ENCODE measurements at regions not wholly inside any gene's neighbourhood (a gene's known extent, or its start where the extent isn't known, plus 50 kb on each side); places are given as distances from the start of the nearest gene placed in this dataset.
"Not testable (repeated sequence)": the region's sequence is repeated elsewhere in the genome, so short reads cannot be mapped to it uniquely, and the experiment has no call there.

DNA sequence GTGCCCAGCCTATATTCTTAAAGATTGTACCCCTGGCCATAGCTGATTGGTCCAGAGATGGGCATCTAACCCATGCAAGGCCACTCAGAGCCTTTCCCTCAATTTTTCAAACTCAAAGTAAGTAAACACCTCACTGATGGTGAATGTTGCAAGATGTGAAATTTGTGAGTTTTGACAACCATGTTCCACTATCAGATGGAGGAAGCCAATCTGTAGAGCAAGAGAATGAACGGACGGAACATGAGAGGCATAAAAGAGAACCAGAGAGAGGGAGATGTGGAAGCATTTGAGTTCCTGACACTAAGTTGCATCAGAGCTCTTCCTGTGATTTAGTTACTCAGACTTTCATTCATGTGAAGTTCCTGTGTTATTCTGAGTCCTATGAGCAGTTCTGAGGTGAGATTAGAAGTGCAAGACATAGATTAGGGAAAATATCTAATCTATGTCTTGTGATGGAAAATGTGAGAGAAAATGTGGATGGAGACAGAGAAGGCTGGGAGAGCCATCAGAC, 73.3 kb downstream of the PRSS23 start:
- Histone ChIP-seq H3K4me3 (ENCODE audit: low read depth, low read length) (no peak overlapping the region), H3K36me3 (ENCODE audit: control insufficient read depth, insufficient read depth, low read length) (no peaks in the 10 kb centered on the region; the same call in 1 of the 2 replicates), H3K27me3 (ENCODE audit: control insufficient read depth, insufficient read depth, low read length) (no peaks in the 10 kb centered on the region)
- CTCF ChIA-PET = interaction anchor here (0.7 to 12.1 kb wide), 2 partner anchors 40 to 46 kb away, joined by 3 to 206 read pairs; no protein-coding TSS in a partner anchor
- POLR2A ChIA-PET = no interaction called here
- no peak for DNase-seq (ENCODE audit: low read depth)
- TF ChIP-seq, protein P1, sequence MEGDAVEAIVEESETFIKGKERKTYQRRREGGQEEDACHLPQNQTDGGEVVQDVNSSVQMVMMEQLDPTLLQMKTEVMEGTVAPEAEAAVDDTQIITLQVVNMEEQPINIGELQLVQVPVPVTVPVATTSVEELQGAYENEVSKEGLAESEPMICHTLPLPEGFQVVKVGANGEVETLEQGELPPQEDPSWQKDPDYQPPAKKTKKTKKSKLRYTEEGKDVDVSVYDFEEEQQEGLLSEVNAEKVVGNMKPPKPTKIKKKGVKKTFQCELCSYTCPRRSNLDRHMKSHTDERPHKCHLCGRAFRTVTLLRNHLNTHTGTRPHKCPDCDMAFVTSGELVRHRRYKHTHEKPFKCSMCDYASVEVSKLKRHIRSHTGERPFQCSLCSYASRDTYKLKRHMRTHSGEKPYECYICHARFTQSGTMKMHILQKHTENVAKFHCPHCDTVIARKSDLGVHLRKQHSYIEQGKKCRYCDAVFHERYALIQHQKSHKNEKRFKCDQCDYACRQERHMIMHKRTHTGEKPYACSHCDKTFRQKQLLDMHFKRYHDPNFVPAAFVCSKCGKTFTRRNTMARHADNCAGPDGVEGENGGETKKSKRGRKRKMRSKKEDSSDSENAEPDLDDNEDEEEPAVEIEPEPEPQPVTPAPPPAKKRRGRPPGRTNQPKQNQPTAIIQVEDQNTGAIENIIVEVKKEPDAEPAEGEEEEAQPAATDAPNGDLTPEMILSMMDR (IDR thresholded peaks at IDR 0.05; ENCODE audit: insufficient read depth, low read depth, low read length) = no peak

DNA sequence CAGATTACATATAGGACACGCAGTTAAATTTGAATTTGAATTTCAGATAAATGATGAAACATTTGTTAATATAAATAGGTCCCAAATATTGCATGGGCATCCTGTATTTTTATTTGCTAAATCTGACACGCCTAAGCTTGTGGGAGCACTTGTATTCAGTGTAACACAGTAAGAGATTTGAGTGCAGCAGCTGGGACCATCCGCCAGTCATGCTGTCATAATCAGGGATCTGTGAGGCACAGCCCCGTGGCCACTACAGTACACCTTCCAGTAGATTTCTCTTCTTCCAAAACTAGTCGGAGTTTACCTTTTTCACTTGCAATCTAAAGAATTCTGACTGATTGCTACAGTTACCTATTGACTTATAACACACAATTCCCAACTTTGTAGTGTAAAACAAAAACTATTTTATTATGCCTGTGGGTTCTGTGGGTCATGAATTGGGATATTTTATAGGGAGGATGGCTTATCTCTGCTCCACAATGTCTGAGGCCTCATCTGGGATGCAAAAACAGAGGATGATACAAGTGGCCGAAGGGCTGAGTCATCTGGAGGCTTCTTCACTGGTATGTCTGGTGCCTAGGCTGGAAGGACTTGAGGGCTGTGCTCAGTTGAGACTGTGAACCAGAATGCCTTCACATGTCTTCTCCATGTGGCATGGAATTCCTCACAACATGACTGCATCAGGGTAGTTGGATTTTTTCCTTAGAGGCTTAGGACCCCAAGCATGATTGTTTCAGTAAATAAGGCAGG, 74.1 kb downstream of the PRSS23 start:
- H3K27me3 ChIP-seq (ENCODE audit: control insufficient read depth, insufficient read depth, low read length) = no peaks in the 10 kb centered on the region
- CTCF ChIA-PET = interaction anchor here (0.7 to 12.1 kb wide), 2 partner anchors 39 to 45 kb away, joined by 3 to 206 read pairs; no protein-coding TSS in a partner anchor

GRCh38 chr11:86876716-86877234, 76.4 kb downstream of the PRSS23 start:
- Histone ChIP-seq H3K4me3 (ENCODE audit: low read depth, low read length) (no peak overlapping the region), H3K36me3 (ENCODE audit: control insufficient read depth, insufficient read depth, low read length) (no peaks in the 10 kb centered on the region; the same call in 1 of the 2 replicates), H3K27me3 (ENCODE audit: control insufficient read depth, insufficient read depth, low read length) (no peaks in the 10 kb centered on the region)
- ChIA-PET CTCF (no interaction called here), POLR2A (no interaction called here)
- DNase-seq (ENCODE audit: low read depth) = no peak
- TF ChIP-seq, protein P1 (IDR thresholded peaks at IDR 0.05; ENCODE audit: insufficient read depth, low read depth, low read length) = no peak

More for the DNA sequence above, 74.1 kb downstream of the PRSS23 start:
- Histone ChIP-seq H3K36me3 (ENCODE audit: control insufficient read depth, insufficient read depth, low read length) (no peaks in the 10 kb centered on the region; the same call in 1 of the 2 replicates), H3K4me3 (ENCODE audit: low read depth, low read length) (no peak overlapping the region)
- no peak for DNase-seq (ENCODE audit: low read depth)
- TF ChIP-seq, protein P1 (IDR thresholded peaks at IDR 0.05; ENCODE audit: insufficient read depth, low read depth, low read length) = no peak
- POLR2A ChIA-PET = no interaction called here

GRCh38 chr11:86877503-86877902, 77.2 kb downstream of the PRSS23 start:
- Histone ChIP-seq H3K4me3 (ENCODE audit: low read depth, low read length) (no peak overlapping the region), H3K36me3 (ENCODE audit: control insufficient read depth, insufficient read depth, low read length) (no peaks in the 10 kb centered on the region; the same call in 1 of the 2 replicates), H3K27me3 (ENCODE audit: control insufficient read depth, insufficient read depth, low read length) (no peaks in the 10 kb centered on the region)
- TF ChIP-seq, protein P1 (IDR thresholded peaks at IDR 0.05; ENCODE audit: insufficient read depth, low read depth, low read length) = no peak
- DNase-seq (ENCODE audit: low read depth) = no peak
- CTCF ChIA-PET = no interaction called here
- POLR2A ChIA-PET = no interaction called here

DNA sequence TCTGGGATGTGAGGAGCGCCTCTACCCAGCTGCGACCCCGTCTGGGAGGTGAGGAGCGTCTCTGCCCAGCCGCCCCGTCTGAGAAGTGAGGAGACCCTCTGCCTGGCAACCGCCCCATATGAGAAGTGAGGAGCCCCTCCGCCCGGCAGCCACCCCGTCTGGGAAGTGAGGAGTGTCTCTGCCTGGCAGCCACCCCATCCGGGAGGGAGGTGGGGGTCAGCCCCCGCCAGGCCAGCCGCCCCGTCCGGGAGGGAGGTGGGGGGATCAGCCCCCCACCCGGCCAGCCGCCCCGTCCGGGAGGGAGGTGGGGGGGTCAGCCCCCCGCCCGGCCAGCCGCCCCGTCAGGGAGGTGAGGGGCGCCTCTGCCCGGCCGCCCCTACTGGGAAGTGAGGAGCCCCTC, 76.0 kb downstream of the FZD4 start:
- H3K4me3 ChIP-seq (ENCODE audit: low read depth, low read length); DNase-seq (ENCODE audit: low read depth); H3K27me3 ChIP-seq (ENCODE audit: control insufficient read depth, insufficient read depth, low read length); H3K36me3 ChIP-seq (ENCODE audit: control insufficient read depth, insufficient read depth, low read length); POLR2A ChIA-PET; CTCF ChIA-PET: not testable (repeated sequence)

Data from BJ (cell line).